ENCODE measurements at regions not wholly inside any gene's neighbourhood (a gene's known extent, or its start where the extent isn't known, plus 50 kb on each side); places are given as distances from the start of the nearest gene placed in this dataset.

GRCh38 chr2:52343706-52344266 lies 1311.9 kb upstream of the NRXN1 start:
- Histone ChIP-seq H3K27ac (ENCODE audit: low read depth, low read length, poor library complexity, severe bottlenecking) (no peak overlapping the region), H3K27me3 (replicated peaks; ENCODE audit: insufficient read depth, low read depth, low read length, poor library complexity) (no peaks in the 10 kb centered on the region), H3K36me3 (ENCODE audit: insufficient read depth, low read length, poor library complexity, severe bottlenecking) (no peaks in the 10 kb centered on the region), H3K4me1 (ENCODE audit: insufficient read depth, low read length, poor library complexity, severe bottlenecking) (no peaks in the 10 kb centered on the region), H3K4me3 (ENCODE audit: low read depth, low read length, poor library complexity, severe bottlenecking) (no peak overlapping the region), H3K9me3 (ENCODE audit: low read depth, low read length, poor library complexity, severe bottlenecking) (no peaks in the 10 kb centered on the region)
- TF ChIP-seq EZH2 (IDR thresholded peaks at IDR 0.05; ENCODE audit: borderline replicate concordance, low read depth, low read length, poor library complexity, severe bottlenecking) (no peak), CTCF (conservative IDR thresholded peaks at IDR 0.05; ENCODE audit: low read depth, low read length) (no peak)
- no peak for DNase-seq (ENCODE audit: low spot score)
- intact Hi-C loops (cut with micrococcal nuclease; ENCODE audit: unreplicated experiment) = no loop called here
- BruUV-seq (replicated peaks) = no TSS peak
- CTCF ChIA-PET = no interaction called here
- POLR2A ChIA-PET (ENCODE audit: low non-redundant PET) = no interaction called here

GRCh38 chr2:52343010-52343409 lies 1311.1 kb upstream of the NRXN1 start:
- DNase-seq (ENCODE audit: low spot score) = no peak
- Histone ChIP-seq H3K36me3 (ENCODE audit: insufficient read depth, low read length, poor library complexity, severe bottlenecking) (no peaks in the 10 kb centered on the region), H3K9me3 (ENCODE audit: low read depth, low read length, poor library complexity, severe bottlenecking) (no peaks in the 10 kb centered on the region), H3K27me3 (replicated peaks; ENCODE audit: insufficient read depth, low read depth, low read length, poor library complexity) (no peaks in the 10 kb centered on the region), H3K4me1 (ENCODE audit: insufficient read depth, low read length, poor library complexity, severe bottlenecking) (no peaks in the 10 kb centered on the region), H3K4me3 (ENCODE audit: low read depth, low read length, poor library complexity, severe bottlenecking) (no peak overlapping the region), H3K27ac (ENCODE audit: low read depth, low read length, poor library complexity, severe bottlenecking) (no peak overlapping the region)
- POLR2A ChIA-PET (ENCODE audit: low non-redundant PET) = no interaction called here
- no peak for TF ChIP-seq EZH2 (IDR thresholded peaks at IDR 0.05; ENCODE audit: borderline replicate concordance, low read depth, low read length, poor library complexity, severe bottlenecking)
- no peak for TF ChIP-seq CTCF (conservative IDR thresholded peaks at IDR 0.05; ENCODE audit: low read depth, low read length)
- CTCF ChIA-PET = no interaction called here
- no TSS peak for BruUV-seq (replicated peaks)
- intact Hi-C loops (cut with micrococcal nuclease; ENCODE audit: unreplicated experiment) = no loop called here

- no peak for DNase-seq (ENCODE audit: low spot score)
- intact Hi-C loops (cut with micrococcal nuclease; ENCODE audit: unreplicated experiment) = no loop called here
- Histone ChIP-seq H3K27me3 (replicated peaks; ENCODE audit: insufficient read depth, low read depth, low read length, poor library complexity) (no peaks in the 10 kb centered on the region), H3K36me3 (ENCODE audit: insufficient read depth, low read length, poor library complexity, severe bottlenecking) (no peaks in the 10 kb centered on the region), H3K9me3 (ENCODE audit: low read depth, low read length, poor library complexity, severe bottlenecking) (no peaks in the 10 kb centered on the region), H3K27ac (ENCODE audit: low read depth, low read length, poor library complexity, severe bottlenecking) (no peak overlapping the region), H3K4me3 (ENCODE audit: low read depth, low read length, poor library complexity, severe bottlenecking) (no peak overlapping the region), H3K4me1 (ENCODE audit: insufficient read depth, low read length, poor library complexity, severe bottlenecking) (no peaks in the 10 kb centered on the region)
- ChIA-PET CTCF (no interaction called here), POLR2A (ENCODE audit: low non-redundant PET) (no interaction called here)
- no peak for TF ChIP-seq CTCF (conservative IDR thresholded peaks at IDR 0.05; ENCODE audit: low read depth, low read length)
- TF ChIP-seq EZH2 (IDR thresholded peaks at IDR 0.05; ENCODE audit: borderline replicate concordance, low read depth, low read length, poor library complexity, severe bottlenecking) = no peak
- no TSS peak for BruUV-seq (replicated peaks)
Observed at GRCh38 chr2:52342458-52342857, 1310.5 kb upstream of the NRXN1 start.
